AG09309 (cell line): ENCODE measurements at regions not wholly inside any gene's neighbourhood (a gene's known extent, or its start where the extent isn't known, plus 50 kb on each side); places are given as distances from the start of the nearest gene placed in this dataset.

Experiments
- DNase-seq: peaks from one replicate; pipeline ENCODE4 v3.0.0-alpha.2; 2010; ENCODE audit warnings: low read depth
- H3K4me3 ChIP-seq: 2 replicates; pipeline ENCODE4 v1.5.1; 2011; ENCODE audit warnings: mild to moderate bottlenecking, low read depth, low read length, moderate library complexity; ENCODE audit not compliant: control insufficient read depth
- TF ChIP-seq, protein P1 (sequence below): IDR thresholded peaks from 2 replicates; pipeline ENCODE4 v1.5.1; 2011; ENCODE audit warnings: mild to moderate bottlenecking, low read depth, low read length, inconsistent platforms; ENCODE audit not compliant: insufficient read depth, control insufficient read depth; ENCODE audit errors: missing control alignments

DNA sequence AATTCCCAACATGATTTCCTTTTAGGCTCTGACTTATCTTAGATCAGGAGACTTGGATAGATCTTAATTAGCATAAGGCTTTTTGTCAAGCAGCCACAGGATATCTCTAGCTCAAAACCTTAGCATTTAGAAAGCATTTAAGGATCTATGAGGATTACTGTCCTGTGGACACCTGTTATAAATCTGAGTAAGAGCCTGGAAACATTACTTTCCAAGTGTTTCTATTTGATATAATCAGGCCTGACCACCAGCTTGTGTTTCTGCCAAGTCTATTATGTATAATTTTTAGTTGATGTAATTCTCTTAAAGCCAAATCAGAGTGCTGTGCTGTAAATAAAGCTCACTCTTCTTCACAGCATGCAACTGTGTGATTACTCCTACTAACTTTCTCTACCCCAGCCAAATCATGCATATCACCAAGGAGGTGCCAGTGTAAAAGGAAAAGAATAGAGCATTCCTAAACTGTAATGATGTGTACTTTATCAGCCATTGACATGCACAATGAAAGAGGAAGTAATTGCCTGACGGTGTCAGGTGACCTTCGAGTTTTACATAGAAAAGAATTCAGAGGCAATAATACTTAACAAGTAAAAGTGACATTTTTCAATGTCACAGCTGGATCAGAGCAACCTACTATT is 309.9 kb upstream of the PRMT6 start:
- H3K4me3 ChIP-seq, result no peak overlapping the region
- TF ChIP-seq, protein P1, sequence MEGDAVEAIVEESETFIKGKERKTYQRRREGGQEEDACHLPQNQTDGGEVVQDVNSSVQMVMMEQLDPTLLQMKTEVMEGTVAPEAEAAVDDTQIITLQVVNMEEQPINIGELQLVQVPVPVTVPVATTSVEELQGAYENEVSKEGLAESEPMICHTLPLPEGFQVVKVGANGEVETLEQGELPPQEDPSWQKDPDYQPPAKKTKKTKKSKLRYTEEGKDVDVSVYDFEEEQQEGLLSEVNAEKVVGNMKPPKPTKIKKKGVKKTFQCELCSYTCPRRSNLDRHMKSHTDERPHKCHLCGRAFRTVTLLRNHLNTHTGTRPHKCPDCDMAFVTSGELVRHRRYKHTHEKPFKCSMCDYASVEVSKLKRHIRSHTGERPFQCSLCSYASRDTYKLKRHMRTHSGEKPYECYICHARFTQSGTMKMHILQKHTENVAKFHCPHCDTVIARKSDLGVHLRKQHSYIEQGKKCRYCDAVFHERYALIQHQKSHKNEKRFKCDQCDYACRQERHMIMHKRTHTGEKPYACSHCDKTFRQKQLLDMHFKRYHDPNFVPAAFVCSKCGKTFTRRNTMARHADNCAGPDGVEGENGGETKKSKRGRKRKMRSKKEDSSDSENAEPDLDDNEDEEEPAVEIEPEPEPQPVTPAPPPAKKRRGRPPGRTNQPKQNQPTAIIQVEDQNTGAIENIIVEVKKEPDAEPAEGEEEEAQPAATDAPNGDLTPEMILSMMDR, result no peak
- DNase-seq, result no peak

DNA sequence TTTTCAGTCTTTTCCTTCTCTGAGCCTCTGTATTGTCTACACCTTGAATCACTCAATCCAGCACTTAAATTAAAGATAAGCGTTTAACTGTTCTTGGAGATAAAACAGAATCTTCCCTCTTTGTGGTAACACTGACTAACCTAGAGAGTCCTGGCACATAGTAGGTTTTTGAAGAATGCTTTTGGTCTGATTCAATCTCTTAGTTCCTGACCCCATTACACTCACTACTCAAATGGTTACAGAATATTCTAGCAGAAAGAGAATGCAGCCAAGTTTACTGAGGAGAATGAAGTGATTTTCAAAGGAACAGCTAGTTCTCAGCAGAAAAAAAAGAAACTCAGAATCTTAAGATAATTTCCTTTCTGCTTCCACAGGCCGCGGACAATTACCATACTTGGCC is 309.2 kb upstream of the PRMT6 start:
- H3K4me3 ChIP-seq, result no peak overlapping the region
- no peak for DNase-seq
- TF ChIP-seq, protein P1, result no peak

DNA sequence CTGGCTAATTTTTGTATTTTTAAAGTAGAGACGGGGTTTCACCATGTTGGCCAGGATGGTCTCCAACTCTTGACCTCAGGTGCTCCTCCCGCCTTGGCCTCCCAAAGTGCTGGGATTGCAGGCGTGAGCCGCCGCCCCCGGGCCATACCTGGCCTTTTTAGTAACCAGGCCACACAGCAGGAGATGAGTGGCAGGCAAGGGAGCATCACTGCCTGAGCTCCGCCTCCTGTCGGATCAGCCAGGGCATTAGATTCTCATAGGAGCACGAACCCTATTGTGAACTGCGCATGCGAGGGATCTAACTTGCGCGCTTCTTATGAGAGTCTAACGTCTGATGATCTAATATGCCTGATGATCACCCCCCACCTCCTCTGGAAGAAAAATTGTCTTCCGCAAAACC is 308.7 kb upstream of the PRMT6 start:
- no peak for DNase-seq
- TF ChIP-seq, protein P1, result no peak
- H3K4me3 ChIP-seq, result no peak overlapping the region

DNA sequence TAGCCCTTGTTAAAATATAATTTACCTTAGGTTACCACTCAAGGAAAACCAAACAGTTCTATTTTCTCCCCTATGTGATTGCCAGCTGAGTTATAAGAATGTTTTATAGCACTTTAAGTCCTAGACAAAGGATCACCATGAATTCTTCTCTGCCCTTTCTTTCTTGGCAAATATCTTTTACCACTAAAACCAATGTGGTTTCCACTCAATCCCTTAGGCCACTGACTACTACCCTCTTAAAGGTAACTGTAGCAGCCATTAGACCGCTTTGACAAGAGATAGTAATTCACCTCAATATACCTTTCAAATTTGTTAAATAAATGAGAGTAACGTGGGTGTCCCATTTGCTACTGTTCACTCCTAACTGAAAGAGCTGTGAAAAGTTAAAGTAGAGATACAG is 307.9 kb upstream of the PRMT6 start:
- H3K4me3 ChIP-seq, result no peak overlapping the region
- no peak for DNase-seq
- TF ChIP-seq, protein P1, result no peak

DNA sequence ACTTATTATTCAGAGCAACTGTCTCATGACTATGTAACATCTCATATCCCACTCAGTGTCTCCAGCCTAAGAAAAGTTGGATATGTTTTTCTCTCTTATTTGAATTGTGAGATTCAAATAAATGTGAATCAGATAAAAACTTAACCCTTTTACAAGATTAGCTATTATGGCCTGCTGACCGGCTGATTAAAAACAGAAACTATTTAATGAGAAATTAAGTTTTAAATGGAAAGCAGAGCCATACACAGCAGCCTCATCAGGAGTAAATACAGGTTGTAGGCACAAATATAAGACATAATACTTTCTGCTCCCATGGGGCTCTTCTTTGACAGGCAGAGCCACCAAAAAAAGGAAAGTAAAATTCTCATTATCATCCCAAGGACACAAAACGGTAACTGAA is 307.0 kb upstream of the PRMT6 start:
- no peak overlapping the region for H3K4me3 ChIP-seq
- DNase-seq, result no peak
- TF ChIP-seq, protein P1, result no peak

DNA sequence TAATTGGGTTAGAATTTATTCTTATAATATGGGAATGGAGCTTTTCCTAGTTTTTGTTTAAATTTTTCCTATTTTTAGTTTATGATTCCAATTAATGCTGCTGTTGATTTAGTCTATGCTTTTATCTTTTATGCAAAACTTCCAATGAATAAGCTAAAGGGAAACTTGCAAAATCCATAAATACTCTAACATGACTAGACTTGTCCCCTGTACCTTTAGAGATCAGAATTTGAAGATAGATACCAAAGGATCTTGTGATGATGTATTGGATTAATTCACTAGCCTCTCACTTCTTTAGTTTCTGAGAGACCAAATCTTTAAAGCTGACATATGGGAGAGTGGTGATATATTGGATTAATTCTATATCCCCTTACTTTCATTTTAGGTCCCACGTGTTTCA is 306.6 kb upstream of the PRMT6 start:
- TF ChIP-seq, protein P1, result no peak
- H3K4me3 ChIP-seq, result no peak overlapping the region
- DNase-seq, result no peak

DNA sequence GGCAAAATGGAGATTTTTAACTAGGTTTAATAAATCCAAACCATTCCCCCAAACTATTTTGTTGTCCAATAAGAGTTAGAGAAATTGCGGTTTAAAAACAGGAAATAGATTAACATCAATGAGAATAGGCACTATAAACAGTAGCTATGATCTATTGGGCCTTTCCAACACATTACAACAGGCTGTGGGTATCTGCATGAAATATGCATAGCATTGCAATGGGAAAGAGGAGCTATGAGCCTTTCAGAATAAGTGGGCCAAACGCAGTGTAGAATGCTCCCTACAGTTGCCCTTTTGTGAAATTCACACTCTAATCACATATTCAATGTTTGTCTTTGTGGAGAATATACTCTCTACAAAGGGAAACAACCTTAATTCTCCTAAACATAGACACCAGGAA is 305.5 kb upstream of the PRMT6 start:
- DNase-seq, result no peak
- TF ChIP-seq, protein P1, result no peak
- H3K4me3 ChIP-seq, result no peak overlapping the region
